ENCODE measurements at regions not wholly inside any gene's neighbourhood (a gene's known extent, or its start where the extent isn't known, plus 50 kb on each side); places are given as distances from the start of the nearest gene placed in this dataset.

- TF ChIP-seq TAF1 (IDR thresholded peaks at IDR 0.05; ENCODE audit: low read depth) (no peak), CTCF (IDR thresholded peaks at IDR 0.05; ENCODE audit: poor library complexity, severe bottlenecking) (no peak), EZH2 (IDR thresholded peaks at IDR 0.05; ENCODE audit: borderline replicate concordance, insufficient read depth, low read length, poor library complexity, severe bottlenecking) (no peak), POLR2AphosphoS5 (IDR thresholded peaks at IDR 0.05) (no peak), MXI1 (conservative IDR thresholded peaks at IDR 0.05; ENCODE audit: poor library complexity, severe bottlenecking) (no peak), SMC3 (conservative IDR thresholded peaks at IDR 0.05; ENCODE audit: poor library complexity) (no peak), REST (IDR thresholded peaks at IDR 0.05; ENCODE audit: borderline replicate concordance) (no peak), EP300 (conservative IDR thresholded peaks at IDR 0.05; ENCODE audit: poor library complexity, severe bottlenecking) (no peak)
Measured at GRCh38 chr13:111480503-111480902, 160.1 kb downstream of the TEX29 start.
